ENCODE measurements at regions not wholly inside any gene's neighbourhood (a gene's known extent, or its start where the extent isn't known, plus 50 kb on each side); places are given as distances from the start of the nearest gene placed in this dataset.

- Histone ChIP-seq H3K27ac (no peak overlapping the region), H3K4me3 (no peak overlapping the region), H3K9ac (no peak overlapping the region), H3K36me3 (no peaks in the 10 kb centered on the region), H3K27me3 (no peaks in the 10 kb centered on the region), H3K9me3 (no peaks in the 10 kb centered on the region), H3K4me2 (peak overlapping the region; percentile 46), H4K20me1 (no peaks in the 10 kb centered on the region), H3K4me1 (peaks cover 30% of the 10 kb centered on the region)
- TF ChIP-seq Cebpa-rat (IDR thresholded peaks at IDR 0.05) = no peak
Observed at GRCh38 chr1:38300616-38301015, 254.0 kb upstream of the POU3F1 start.

- H3K4me2 ChIP-seq = peak overlapping the region; percentile 53
- no peak overlapping the region for H3K4me3 ChIP-seq
- peaks cover 30% of the 10 kb centered on the region for H3K4me1 ChIP-seq
- no peak overlapping the region for H3K27ac ChIP-seq
- no peaks in the 10 kb centered on the region for H3K9me3 ChIP-seq
- H3K36me3 ChIP-seq = no peaks in the 10 kb centered on the region
- TF ChIP-seq Cebpa-rat (IDR thresholded peaks at IDR 0.05) = no peak
- H3K27me3 ChIP-seq = no peaks in the 10 kb centered on the region
- H4K20me1 ChIP-seq = no peaks in the 10 kb centered on the region
- no peak overlapping the region for H3K9ac ChIP-seq
Observed at GRCh38 chr1:38297842-38298241, 251.2 kb upstream of the POU3F1 start.

GRCh38 chr1:38297246-38297645 is 250.7 kb upstream of the POU3F1 start:
- no peak for TF ChIP-seq Cebpa-rat (IDR thresholded peaks at IDR 0.05)
- peaks cover 30% of the 10 kb centered on the region for H3K4me1 ChIP-seq

GRCh38 chr1:38296047-38296446 is 249.5 kb upstream of the POU3F1 start:
- Histone ChIP-seq H3K27ac (no peak overlapping the region), H3K4me2 (no peak overlapping the region), H3K9ac (no peak overlapping the region), H4K20me1 (no peaks in the 10 kb centered on the region), H3K4me1 (peaks cover 36% of the 10 kb centered on the region), H3K9me3 (no peaks in the 10 kb centered on the region), H3K4me3 (no peak overlapping the region), H3K36me3 (no peaks in the 10 kb centered on the region), H3K27me3 (no peaks in the 10 kb centered on the region)
- no peak for TF ChIP-seq Cebpa-rat (IDR thresholded peaks at IDR 0.05)

More at GRCh38 chr1:38297246-38297645, 250.7 kb upstream of the POU3F1 start:
- Histone ChIP-seq H3K27ac (no peak overlapping the region), H3K4me2 (peak overlapping the region; percentile 53), H3K9me3 (no peaks in the 10 kb centered on the region), H3K9ac (no peak overlapping the region), H3K4me3 (no peak overlapping the region), H3K27me3 (no peaks in the 10 kb centered on the region), H3K36me3 (no peaks in the 10 kb centered on the region), H4K20me1 (no peaks in the 10 kb centered on the region)

GRCh38 chr1:38293567-38293966 is 247.0 kb upstream of the POU3F1 start:
- Histone ChIP-seq H3K9me3 (no peaks in the 10 kb centered on the region), H3K27ac (no peak overlapping the region), H3K36me3 (no peaks in the 10 kb centered on the region), H4K20me1 (no peaks in the 10 kb centered on the region), H3K27me3 (no peaks in the 10 kb centered on the region), H3K4me3 (no peak overlapping the region), H3K4me2 (no peak overlapping the region), H3K9ac (no peak overlapping the region), H3K4me1 (peaks cover 22% of the 10 kb centered on the region)
- no peak for TF ChIP-seq Cebpa-rat (IDR thresholded peaks at IDR 0.05)

GRCh38 chr1:38292969-38293368 is 246.4 kb upstream of the POU3F1 start:
- no peak for TF ChIP-seq Cebpa-rat (IDR thresholded peaks at IDR 0.05)
- no peak overlapping the region for H3K4me2 ChIP-seq
- no peak overlapping the region for H3K9ac ChIP-seq
- H3K4me1 ChIP-seq = peaks cover 16% of the 10 kb centered on the region
- no peak overlapping the region for H3K4me3 ChIP-seq
- no peaks in the 10 kb centered on the region for H3K36me3 ChIP-seq
- H4K20me1 ChIP-seq = no peaks in the 10 kb centered on the region
- no peak overlapping the region for H3K27ac ChIP-seq
- no peaks in the 10 kb centered on the region for H3K9me3 ChIP-seq
- no peaks in the 10 kb centered on the region for H3K27me3 ChIP-seq

GRCh38 chr1:38291906-38292521 is 245.4 kb upstream of the POU3F1 start:
- no peak for TF ChIP-seq Cebpa-rat (IDR thresholded peaks at IDR 0.05)
- Histone ChIP-seq H3K4me1 (peaks cover 7% of the 10 kb centered on the region; the same call in 1 of the 2 replicates), H3K4me2 (no peak overlapping the region; the same call in 1 of the 2 replicates), H3K4me3 (no peak overlapping the region), H3K27me3 (no peaks in the 10 kb centered on the region), H3K36me3 (no peaks in the 10 kb centered on the region), H3K9ac (no peak overlapping the region), H4K20me1 (no peaks in the 10 kb centered on the region), H3K27ac (no peak overlapping the region), H3K9me3 (no peaks in the 10 kb centered on the region)

GRCh38 chr1:38291336-38291735 is 244.7 kb upstream of the POU3F1 start:
- no peak for TF ChIP-seq Cebpa-rat (IDR thresholded peaks at IDR 0.05)
- Histone ChIP-seq H3K4me1 (peaks cover 7% of the 10 kb centered on the region; the same call in 1 of the 2 replicates), H3K27me3 (no peaks in the 10 kb centered on the region), H3K9me3 (no peaks in the 10 kb centered on the region), H3K4me3 (no peak overlapping the region), H3K9ac (no peak overlapping the region), H3K36me3 (no peaks in the 10 kb centered on the region), H4K20me1 (no peaks in the 10 kb centered on the region), H3K4me2 (no peak overlapping the region), H3K27ac (no peak overlapping the region)

GRCh38 chr1:38289034-38289433 is 242.4 kb upstream of the POU3F1 start:
- no peak overlapping the region for H3K4me3 ChIP-seq
- no peak for TF ChIP-seq Cebpa-rat (IDR thresholded peaks at IDR 0.05)
- H3K9ac ChIP-seq = no peak overlapping the region
- H3K27me3 ChIP-seq = no peaks in the 10 kb centered on the region
- no peaks in the 10 kb centered on the region for H3K9me3 ChIP-seq
- H3K36me3 ChIP-seq = no peaks in the 10 kb centered on the region
- H3K27ac ChIP-seq = no peak overlapping the region
- no peak overlapping the region for H3K4me2 ChIP-seq
- peaks cover 7% of the 10 kb centered on the region; the same call in 1 of the 2 replicates for H3K4me1 ChIP-seq
- H4K20me1 ChIP-seq = no peaks in the 10 kb centered on the region

- H3K4me3 ChIP-seq = no peak overlapping the region
- H3K27me3 ChIP-seq = no peaks in the 10 kb centered on the region
- no peaks in the 10 kb centered on the region for H3K9me3 ChIP-seq
- H3K4me1 ChIP-seq = peaks cover 7% of the 10 kb centered on the region; the same call in 1 of the 2 replicates
- TF ChIP-seq Cebpa-rat (IDR thresholded peaks at IDR 0.05) = no peak
- H3K27ac ChIP-seq = no peak overlapping the region
- H4K20me1 ChIP-seq = no peaks in the 10 kb centered on the region
- no peak overlapping the region for H3K9ac ChIP-seq
- H3K36me3 ChIP-seq = no peaks in the 10 kb centered on the region
- H3K4me2 ChIP-seq = no peak overlapping the region
Observed at GRCh38 chr1:38287547-38287946, 241.0 kb upstream of the POU3F1 start.

- Histone ChIP-seq H4K20me1 (no peaks in the 10 kb centered on the region), H3K27me3 (no peaks in the 10 kb centered on the region), H3K36me3 (no peaks in the 10 kb centered on the region), H3K4me1 (peaks cover 6% of the 10 kb centered on the region; the same call in 1 of the 2 replicates), H3K4me3 (no peak overlapping the region), H3K27ac (no peak overlapping the region), H3K9me3 (no peaks in the 10 kb centered on the region), H3K9ac (no peak overlapping the region), H3K4me2 (no peak overlapping the region)
- no peak for TF ChIP-seq Cebpa-rat (IDR thresholded peaks at IDR 0.05)
Observed at GRCh38 chr1:38287036-38287435, 240.4 kb upstream of the POU3F1 start.

Data from BLaER1 (cell line).